HEK293 (cell line): ENCODE measurements at regions not wholly inside any gene's neighbourhood (a gene's known extent, or its start where the extent isn't known, plus 50 kb on each side); places are given as distances from the start of the nearest gene placed in this dataset.

ENCODE experiments used
- GLI4 ChIP-seq: fragments of 450-650 bp; formaldehyde crosslinking; IDR thresholded peaks from 2 replicates; pipeline ENCODE4 v1.5.1; 2016; ENCODE audit warnings: missing biosample characterization, missing genetic modification characterization
- KLF16 ChIP-seq: fragments of 450-650 bp; formaldehyde crosslinking; IDR thresholded peaks from 2 replicates; pipeline ENCODE4 v1.5.1; 2017; ENCODE audit warnings: missing biosample characterization, missing genetic modification characterization
- KLF7 ChIP-seq: fragments of 450-650 bp; formaldehyde crosslinking; IDR thresholded peaks from 2 replicates; pipeline ENCODE4 v1.5.1; 2016; ENCODE audit warnings: missing biosample characterization, missing genetic modification characterization, borderline replicate concordance
- KLF8 ChIP-seq: fragments of 450-650 bp; formaldehyde crosslinking; IDR thresholded peaks from 2 replicates; pipeline ENCODE4 v1.5.1; 2016; ENCODE audit warnings: missing biosample characterization, missing genetic modification characterization
- SP7 ChIP-seq: fragments of 450-650 bp; formaldehyde crosslinking; IDR thresholded peaks from 2 replicates; pipeline ENCODE4 v1.5.1; 2016; ENCODE audit warnings: missing biosample characterization, missing genetic modification characterization
- ZBTB17 ChIP-seq: fragments of 450-650 bp; formaldehyde crosslinking; IDR thresholded peaks from 2 replicates; pipeline ENCODE4 v1.5.1; 2016; ENCODE audit warnings: missing biosample characterization, missing genetic modification characterization
- ZNF121 ChIP-seq: fragments of 450-650 bp; formaldehyde crosslinking; IDR thresholded peaks from 2 replicates; pipeline ENCODE4 v1.5.1; 2016; ENCODE audit warnings: missing biosample characterization, missing genetic modification characterization
- ZNF155 ChIP-seq: fragments of 450-650 bp; formaldehyde crosslinking; IDR thresholded peaks from 2 replicates; pipeline ENCODE4 v1.5.1; 2016; ENCODE audit warnings: missing biosample characterization, missing genetic modification characterization
- ZNF174 ChIP-seq: fragments of 450-650 bp; formaldehyde crosslinking; IDR thresholded peaks from 2 replicates; pipeline ENCODE4 v1.5.0; 2017; ENCODE audit warnings: missing biosample characterization, mild to moderate bottlenecking, missing genetic modification characterization
- ZNF184 ChIP-seq: fragments of 450-650 bp; IDR thresholded peaks from 2 replicates; pipeline ENCODE4 v1.5.1; 2018; ENCODE audit warnings: missing biosample characterization, mild to moderate bottlenecking, missing genetic modification characterization
- ZNF211 ChIP-seq: fragments of 450-650 bp; formaldehyde crosslinking; IDR thresholded peaks from 2 replicates; pipeline ENCODE4 v1.5.1; 2016; ENCODE audit warnings: low read depth, missing biosample characterization, missing genetic modification characterization
- ZNF214 ChIP-seq: fragments of 450-650 bp; formaldehyde crosslinking; IDR thresholded peaks from 2 replicates; pipeline ENCODE4 v1.5.1; 2017; ENCODE audit warnings: missing biosample characterization, mild to moderate bottlenecking, missing genetic modification characterization, borderline replicate concordance
- ZNF23 ChIP-seq: fragments of 450-650 bp; formaldehyde crosslinking; IDR thresholded peaks from 2 replicates; pipeline ENCODE4 v1.5.1; 2016; ENCODE audit warnings: missing biosample characterization, missing genetic modification characterization, borderline replicate concordance
- ZNF394 ChIP-seq: fragments of 450-650 bp; formaldehyde crosslinking; IDR thresholded peaks from 2 replicates; pipeline ENCODE4 v1.5.1; 2016; ENCODE audit warnings: missing biosample characterization, missing genetic modification characterization, mild to moderate bottlenecking, moderate library complexity, borderline replicate concordance
- ZNF426 ChIP-seq: fragments of 450-650 bp; formaldehyde crosslinking; IDR thresholded peaks from 2 replicates; pipeline ENCODE4 v1.5.1; 2017; ENCODE audit warnings: missing biosample characterization, missing genetic modification characterization, mild to moderate bottlenecking, inconsistent platforms, moderate library complexity
- ZNF555 ChIP-seq: fragments of 450-650 bp; formaldehyde crosslinking; conservative IDR thresholded peaks from 2 replicates; pipeline ENCODE4 v1.5.1; 2017; ENCODE audit warnings: missing biosample characterization, mild to moderate bottlenecking, missing genetic modification characterization, inconsistent platforms
- ZNF558 ChIP-seq: fragments of 450-650 bp; formaldehyde crosslinking; IDR thresholded peaks from 2 replicates; pipeline ENCODE4 v1.5.1; 2016; ENCODE audit warnings: missing biosample characterization, missing genetic modification characterization
- ZNF600 ChIP-seq: fragments of 450-650 bp; formaldehyde crosslinking; IDR thresholded peaks from 2 replicates; pipeline ENCODE4 v1.5.1; 2016; ENCODE audit warnings: missing biosample characterization, missing genetic modification characterization
- ZNF664 ChIP-seq: fragments of 450-650 bp; formaldehyde crosslinking; IDR thresholded peaks from 2 replicates; pipeline ENCODE4 v1.5.1; 2016; ENCODE audit warnings: missing biosample characterization, missing genetic modification characterization
- ZNF701 ChIP-seq: fragments of 450-650 bp; formaldehyde crosslinking; IDR thresholded peaks from 2 replicates; pipeline ENCODE4 v1.5.1; 2016; ENCODE audit warnings: missing biosample characterization, missing genetic modification characterization
- TF ChIP-seq, protein P1 (sequence below): fragments of 450-650 bp; formaldehyde crosslinking; IDR thresholded peaks from 2 replicates; pipeline ENCODE4 v1.5.1; 2016; ENCODE audit warnings: missing biosample characterization, missing genetic modification characterization
- TF ChIP-seq, protein P2 (sequence below): fragments of 450-650 bp; formaldehyde crosslinking; IDR thresholded peaks from 2 replicates; pipeline ENCODE4 v1.5.1; 2016; ENCODE audit warnings: missing biosample characterization, missing genetic modification characterization
- TF ChIP-seq, protein P3 (sequence below): fragments of 450-650 bp; formaldehyde crosslinking; IDR thresholded peaks from 2 replicates; pipeline ENCODE4 v1.5.1; 2016; ENCODE audit warnings: missing biosample characterization, missing genetic modification characterization
- TF ChIP-seq, protein P4 (sequence below): fragments of 450-650 bp; formaldehyde crosslinking; IDR thresholded peaks from 2 replicates; pipeline ENCODE4 v1.5.1; 2016; ENCODE audit warnings: missing biosample characterization, missing genetic modification characterization
- TF ChIP-seq, protein P5 (sequence below): fragments of 450-650 bp; formaldehyde crosslinking; IDR thresholded peaks from 2 replicates; pipeline ENCODE4 v1.5.1; 2016; ENCODE audit warnings: missing biosample characterization, missing genetic modification characterization
- TF ChIP-seq, protein P6 (sequence below): fragments of 450-650 bp; formaldehyde crosslinking; IDR thresholded peaks from 2 replicates; pipeline ENCODE4 v1.5.1; 2016; ENCODE audit warnings: missing biosample characterization, missing genetic modification characterization
- TF ChIP-seq, protein P7 (sequence below): fragments of 450-650 bp; formaldehyde crosslinking; IDR thresholded peaks from 2 replicates; pipeline ENCODE4 v1.5.1; 2017; ENCODE audit warnings: missing biosample characterization, missing genetic modification characterization

DNA sequence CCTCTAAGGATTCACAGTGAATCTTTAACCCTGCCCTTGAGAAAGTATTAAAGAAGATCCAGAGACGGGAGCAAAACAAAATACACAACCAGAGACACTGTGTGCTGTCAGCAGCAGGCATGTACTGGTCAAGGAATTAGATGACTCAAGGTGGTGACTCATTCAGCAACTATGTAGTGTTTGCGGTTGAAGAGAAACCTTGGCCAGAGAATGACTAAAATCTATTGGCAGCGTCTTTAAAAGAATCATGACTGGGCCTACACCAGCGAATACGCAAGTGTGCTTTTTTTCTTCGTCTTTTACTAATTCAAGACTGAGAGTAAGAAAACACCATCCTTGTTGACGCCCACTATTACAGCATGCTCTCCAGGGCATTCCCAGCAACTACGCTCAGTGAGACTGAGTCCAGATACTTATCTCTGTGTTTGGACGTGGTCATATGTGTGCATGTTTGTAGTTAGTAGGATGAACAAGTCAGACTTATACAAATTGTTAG, 72.4 kb upstream of the BACH2 start (continued):
- TF ChIP-seq KLF8 (peak; percentile 85), ZNF426 (tag by site-specific recombination) (no peak), ZNF558 (tag by site-specific recombination) (peak; percentile 83), ZNF23 (tag by site-specific recombination) (no peak), ZNF555 (no peak), ZNF174 (tag by site-specific recombination) (no peak), ZNF701 (tag by site-specific recombination) (no peak), ZNF394 (tag by site-specific recombination) (peak; percentile 79), ZNF184 (tag by site-specific recombination) (peak; percentile 92), ZNF664 (tag by site-specific recombination) (no peak), ZBTB17 (tag by site-specific recombination) (peak; percentile 76), ZNF214 (tag by site-specific recombination) (no peak), KLF16 (tag by site-specific recombination) (peak; percentile 45), ZNF155 (tag by site-specific recombination) (no peak), ZNF211 (tag by site-specific recombination) (no peak), GLI4 (tag by site-specific recombination) (no peak), ZNF121 (tag by site-specific recombination) (no peak), ZNF600 (tag by site-specific recombination) (peak; percentile 58), SP7 (tag by site-specific recombination) (peak; percentile 92), KLF7 (tag by site-specific recombination) (no peak)
- TF ChIP-seq, protein P1, sequence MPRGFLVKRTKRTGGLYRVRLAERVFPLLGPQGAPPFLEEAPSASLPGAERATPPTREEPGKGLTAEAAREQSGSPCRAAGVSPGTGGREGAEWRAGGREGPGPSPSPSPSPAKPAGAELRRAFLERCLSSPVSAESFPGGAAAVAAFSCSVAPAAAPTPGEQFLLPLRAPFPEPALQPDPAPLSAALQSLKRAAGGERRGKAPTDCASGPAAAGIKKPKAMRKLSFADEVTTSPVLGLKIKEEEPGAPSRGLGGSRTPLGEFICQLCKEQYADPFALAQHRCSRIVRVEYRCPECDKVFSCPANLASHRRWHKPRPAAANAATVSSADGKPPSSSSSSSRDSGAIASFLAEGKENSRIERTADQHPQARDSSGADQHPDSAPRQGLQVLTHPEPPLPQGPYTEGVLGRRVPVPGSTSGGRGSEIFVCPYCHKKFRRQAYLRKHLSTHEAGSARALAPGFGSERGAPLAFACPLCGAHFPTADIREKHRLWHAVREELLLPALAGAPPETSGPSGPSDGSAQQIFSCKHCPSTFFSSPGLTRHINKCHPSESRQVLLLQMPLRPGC (tag by site-specific recombination) = peak; percentile 94
- TF ChIP-seq, protein P2, sequence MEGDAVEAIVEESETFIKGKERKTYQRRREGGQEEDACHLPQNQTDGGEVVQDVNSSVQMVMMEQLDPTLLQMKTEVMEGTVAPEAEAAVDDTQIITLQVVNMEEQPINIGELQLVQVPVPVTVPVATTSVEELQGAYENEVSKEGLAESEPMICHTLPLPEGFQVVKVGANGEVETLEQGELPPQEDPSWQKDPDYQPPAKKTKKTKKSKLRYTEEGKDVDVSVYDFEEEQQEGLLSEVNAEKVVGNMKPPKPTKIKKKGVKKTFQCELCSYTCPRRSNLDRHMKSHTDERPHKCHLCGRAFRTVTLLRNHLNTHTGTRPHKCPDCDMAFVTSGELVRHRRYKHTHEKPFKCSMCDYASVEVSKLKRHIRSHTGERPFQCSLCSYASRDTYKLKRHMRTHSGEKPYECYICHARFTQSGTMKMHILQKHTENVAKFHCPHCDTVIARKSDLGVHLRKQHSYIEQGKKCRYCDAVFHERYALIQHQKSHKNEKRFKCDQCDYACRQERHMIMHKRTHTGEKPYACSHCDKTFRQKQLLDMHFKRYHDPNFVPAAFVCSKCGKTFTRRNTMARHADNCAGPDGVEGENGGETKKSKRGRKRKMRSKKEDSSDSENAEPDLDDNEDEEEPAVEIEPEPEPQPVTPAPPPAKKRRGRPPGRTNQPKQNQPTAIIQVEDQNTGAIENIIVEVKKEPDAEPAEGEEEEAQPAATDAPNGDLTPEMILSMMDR (tag by site-specific recombination) = no peak
- TF ChIP-seq, protein P3, sequence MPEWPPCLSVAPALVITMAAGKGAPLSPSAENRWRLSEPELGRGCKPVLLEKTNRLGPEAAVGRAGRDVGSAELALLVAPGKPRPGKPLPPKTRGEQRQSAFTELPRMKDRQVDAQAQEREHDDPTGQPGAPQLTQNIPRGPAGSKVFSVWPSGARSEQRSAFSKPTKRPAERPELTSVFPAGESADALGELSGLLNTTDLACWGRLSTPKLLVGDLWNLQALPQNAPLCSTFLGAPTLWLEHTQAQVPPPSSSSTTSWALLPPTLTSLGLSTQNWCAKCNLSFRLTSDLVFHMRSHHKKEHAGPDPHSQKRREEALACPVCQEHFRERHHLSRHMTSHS = no peak
- TF ChIP-seq, protein P4, sequence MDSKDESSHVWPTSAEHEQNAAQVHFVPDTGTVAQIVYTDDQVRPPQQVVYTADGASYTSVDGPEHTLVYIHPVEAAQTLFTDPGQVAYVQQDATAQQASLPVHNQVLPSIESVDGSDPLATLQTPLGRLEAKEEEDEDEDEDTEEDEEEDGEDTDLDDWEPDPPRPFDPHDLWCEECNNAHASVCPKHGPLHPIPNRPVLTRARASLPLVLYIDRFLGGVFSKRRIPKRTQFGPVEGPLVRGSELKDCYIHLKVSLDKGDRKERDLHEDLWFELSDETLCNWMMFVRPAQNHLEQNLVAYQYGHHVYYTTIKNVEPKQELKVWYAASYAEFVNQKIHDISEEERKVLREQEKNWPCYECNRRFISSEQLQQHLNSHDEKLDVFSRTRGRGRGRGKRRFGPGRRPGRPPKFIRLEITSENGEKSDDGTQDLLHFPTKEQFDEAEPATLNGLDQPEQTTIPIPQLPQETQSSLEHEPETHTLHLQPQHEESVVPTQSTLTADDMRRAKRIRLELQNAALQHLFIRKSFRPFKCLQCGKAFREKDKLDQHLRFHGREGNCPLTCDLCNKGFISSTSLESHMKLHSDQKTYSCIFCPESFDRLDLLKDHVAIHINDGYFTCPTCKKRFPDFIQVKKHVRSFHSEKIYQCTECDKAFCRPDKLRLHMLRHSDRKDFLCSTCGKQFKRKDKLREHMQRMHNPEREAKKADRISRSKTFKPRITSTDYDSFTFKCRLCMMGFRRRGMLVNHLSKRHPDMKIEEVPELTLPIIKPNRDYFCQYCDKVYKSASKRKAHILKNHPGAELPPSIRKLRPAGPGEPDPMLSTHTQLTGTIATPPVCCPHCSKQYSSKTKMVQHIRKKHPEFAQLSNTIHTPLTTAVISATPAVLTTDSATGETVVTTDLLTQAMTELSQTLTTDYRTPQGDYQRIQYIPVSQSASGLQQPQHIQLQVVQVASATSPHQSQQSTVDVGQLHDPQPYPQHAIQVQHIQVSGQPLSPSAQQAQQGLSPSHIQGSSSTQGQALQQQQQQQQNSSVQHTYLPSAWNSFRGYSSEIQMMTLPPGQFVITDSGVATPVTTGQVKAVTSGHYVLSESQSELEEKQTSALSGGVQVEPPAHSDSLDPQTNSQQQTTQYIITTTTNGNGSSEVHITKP (tag by site-specific recombination) = peak; percentile 53
- TF ChIP-seq, protein P5, sequence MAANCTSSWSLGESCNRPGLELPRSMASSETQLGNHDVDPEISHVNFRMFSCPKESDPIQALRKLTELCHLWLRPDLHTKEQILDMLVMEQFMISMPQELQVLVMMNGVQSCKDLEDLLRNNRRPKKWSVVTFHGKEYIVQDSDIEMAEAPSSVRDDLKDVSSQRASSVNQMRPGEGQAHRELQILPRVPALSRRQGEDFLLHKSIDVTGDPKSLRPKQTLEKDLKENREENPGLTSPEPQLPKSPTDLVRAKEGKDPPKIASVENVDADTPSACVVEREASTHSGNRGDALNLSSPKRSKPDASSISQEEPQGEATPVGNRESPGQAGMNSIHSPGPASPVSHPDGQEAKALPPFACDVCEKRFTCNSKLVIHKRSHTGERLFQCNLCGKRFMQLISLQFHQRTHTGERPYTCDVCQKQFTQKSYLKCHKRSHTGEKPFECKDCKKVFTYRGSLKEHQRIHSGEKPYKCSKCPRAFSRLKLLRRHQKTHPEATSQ = peak; percentile 38; the same call in 1 of the 2 replicates
- TF ChIP-seq, protein P6, sequence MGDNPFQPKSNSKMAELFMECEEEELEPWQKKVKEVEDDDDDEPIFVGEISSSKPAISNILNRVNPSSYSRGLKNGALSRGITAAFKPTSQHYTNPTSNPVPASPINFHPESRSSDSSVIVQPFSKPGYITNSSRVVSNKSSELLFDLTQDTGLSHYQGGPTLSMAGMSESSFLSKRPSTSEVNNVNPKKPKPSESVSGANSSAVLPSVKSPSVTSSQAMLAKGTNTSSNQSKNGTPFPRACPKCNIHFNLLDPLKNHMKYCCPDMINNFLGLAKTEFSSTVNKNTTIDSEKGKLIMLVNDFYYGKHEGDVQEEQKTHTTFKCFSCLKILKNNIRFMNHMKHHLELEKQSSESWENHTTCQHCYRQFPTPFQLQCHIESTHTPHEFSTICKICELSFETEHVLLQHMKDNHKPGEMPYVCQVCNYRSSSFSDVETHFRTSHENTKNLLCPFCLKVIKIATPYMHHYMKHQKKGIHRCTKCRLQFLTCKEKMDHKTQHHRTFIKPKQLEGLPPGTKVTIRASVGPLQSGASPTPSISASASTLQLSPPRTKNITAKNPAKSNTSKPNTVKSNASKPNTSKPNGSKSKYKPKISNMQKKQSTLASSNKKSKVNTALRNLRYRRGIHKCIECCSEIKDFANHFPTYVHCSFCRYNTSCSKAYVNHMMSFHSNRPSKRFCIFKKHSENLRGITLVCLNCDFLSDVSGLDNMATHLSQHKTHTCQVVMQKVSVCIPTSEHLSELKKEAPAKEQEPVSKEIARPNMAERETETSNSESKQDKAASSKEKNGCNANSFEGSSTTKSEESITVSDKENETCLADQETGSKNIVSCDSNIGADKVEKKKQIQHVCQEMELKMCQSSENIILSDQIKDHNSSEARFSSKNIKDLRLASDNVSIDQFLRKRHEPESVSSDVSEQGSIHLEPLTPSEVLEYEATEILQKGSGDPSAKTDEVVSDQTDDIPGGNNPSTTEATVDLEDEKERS (tag by site-specific recombination) = no peak
- TF ChIP-seq, protein P7, sequence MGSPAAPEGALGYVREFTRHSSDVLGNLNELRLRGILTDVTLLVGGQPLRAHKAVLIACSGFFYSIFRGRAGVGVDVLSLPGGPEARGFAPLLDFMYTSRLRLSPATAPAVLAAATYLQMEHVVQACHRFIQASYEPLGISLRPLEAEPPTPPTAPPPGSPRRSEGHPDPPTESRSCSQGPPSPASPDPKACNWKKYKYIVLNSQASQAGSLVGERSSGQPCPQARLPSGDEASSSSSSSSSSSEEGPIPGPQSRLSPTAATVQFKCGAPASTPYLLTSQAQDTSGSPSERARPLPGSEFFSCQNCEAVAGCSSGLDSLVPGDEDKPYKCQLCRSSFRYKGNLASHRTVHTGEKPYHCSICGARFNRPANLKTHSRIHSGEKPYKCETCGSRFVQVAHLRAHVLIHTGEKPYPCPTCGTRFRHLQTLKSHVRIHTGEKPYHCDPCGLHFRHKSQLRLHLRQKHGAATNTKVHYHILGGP (tag by site-specific recombination) = no peak
